NCI-H345 treated with DMSO at 0.1 percent for 48 hours (cell line): ENCODE measurements at regions not wholly inside any gene's neighbourhood (a gene's known extent, or its start where the extent isn't known, plus 50 kb on each side); places are given as distances from the start of the nearest gene placed in this dataset.

Source experiments
- DNase-seq: peaks from one replicate; lab custom pipeline; 2025; ENCODE audit not compliant: unreplicated experiment; lab: John Stamatoyannopoulos, UW

- no peak for DNase-seq
Observed at GRCh38 chr1:217373761-217374701, 256.9 kb downstream of the GPATCH2 start.

- no peak for DNase-seq
Observed at GRCh38 chr1:217372049-217372970, 258.6 kb downstream of the GPATCH2 start.

- no peak for DNase-seq
Observed at GRCh38 chr1:217370757-217371156, 260.1 kb downstream of the GPATCH2 start.

GRCh38 chr1:217369996-217370551 lies 260.8 kb downstream of the GPATCH2 start:
- DNase-seq: no peak

GRCh38 chr1:217369271-217369981 lies 261.5 kb downstream of the GPATCH2 start:
- no peak for DNase-seq

- DNase-seq: no peak
Observed at GRCh38 chr1:217364220-217364619, 266.7 kb downstream of the GPATCH2 start.

GRCh38 chr1:217363319-217363718 lies 267.6 kb downstream of the GPATCH2 start:
- no peak for DNase-seq

GRCh38 chr1:217360510-217360909 lies 270.4 kb downstream of the GPATCH2 start:
- DNase-seq: no peak

- no peak for DNase-seq
Observed at GRCh38 chr1:217354895-217355294, 276.0 kb downstream of the GPATCH2 start.

GRCh38 chr1:217348960-217349664 lies 281.8 kb downstream of the GPATCH2 start:
- no peak for DNase-seq

GRCh38 chr1:217344712-217345111 lies 286.2 kb downstream of the GPATCH2 start:
- DNase-seq: no peak

GRCh38 chr1:217343907-217344306 lies 287.0 kb downstream of the GPATCH2 start:
- no peak for DNase-seq

- DNase-seq: no peak
Observed at GRCh38 chr1:217342105-217342504, 288.8 kb downstream of the GPATCH2 start.

GRCh38 chr1:217336724-217337123 lies 294.2 kb downstream of the GPATCH2 start:
- no peak for DNase-seq

- no peak for DNase-seq
Observed at GRCh38 chr1:217333939-217334338, 297.0 kb downstream of the GPATCH2 start.

GRCh38 chr1:217332431-217333065 lies 298.3 kb downstream of the GPATCH2 start:
- peak; percentile 19 for DNase-seq

GRCh38 chr1:217331698-217332097 lies 299.2 kb downstream of the GPATCH2 start:
- no peak for DNase-seq

- DNase-seq: no peak
Observed at GRCh38 chr1:217327901-217328300, 303.0 kb downstream of the GPATCH2 start.

- no peak for DNase-seq
Observed at GRCh38 chr1:217322834-217323233, 308.1 kb downstream of the GPATCH2 start.

- DNase-seq: no peak
Observed at GRCh38 chr1:217315346-217315745, 315.5 kb downstream of the GPATCH2 start.
